ENCODE measurements at regions not wholly inside any gene's neighbourhood (a gene's known extent, or its start where the extent isn't known, plus 50 kb on each side); places are given as distances from the start of the nearest gene placed in this dataset.

DNA sequence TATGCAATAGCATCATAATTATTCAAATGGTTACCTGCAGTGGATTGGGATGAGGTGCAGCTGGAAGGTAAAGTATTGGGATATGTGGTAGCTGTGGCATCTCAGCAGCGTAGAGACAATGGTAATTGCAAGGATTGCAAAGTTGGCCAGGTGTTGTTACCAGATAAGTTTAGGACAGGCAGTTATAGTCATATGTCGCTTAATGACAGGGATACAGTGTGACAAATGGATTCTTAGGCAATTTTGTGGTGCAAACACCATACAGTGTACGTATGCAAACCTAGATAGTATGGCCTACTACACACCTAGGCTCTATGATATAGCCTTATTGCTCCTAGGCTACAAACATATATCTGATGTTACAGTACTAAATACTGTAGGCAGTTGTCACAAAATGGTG, 163.5 kb upstream of the LYZL2 start:
- DNase-seq, result no peak

DNA sequence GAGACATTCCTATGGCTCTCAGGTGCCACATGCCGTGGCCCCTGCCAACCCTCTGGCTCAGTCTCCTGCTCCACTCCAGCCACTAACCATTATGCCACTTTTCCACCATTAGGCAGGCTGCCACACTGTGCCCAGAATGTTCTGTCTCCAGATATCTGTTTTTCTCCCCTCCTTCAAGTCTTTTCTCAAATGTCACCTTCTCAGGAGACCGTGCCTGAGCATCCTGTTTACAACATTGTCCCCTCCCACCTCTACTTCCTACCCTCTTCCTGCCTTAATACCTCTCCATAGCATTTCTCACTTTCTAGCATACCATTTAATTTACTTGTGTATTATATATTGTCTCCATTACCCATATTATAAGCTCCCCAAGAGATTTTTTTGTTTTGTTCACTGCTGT, 162.5 kb upstream of the LYZL2 start:
- DNase-seq, result no peak

DNA sequence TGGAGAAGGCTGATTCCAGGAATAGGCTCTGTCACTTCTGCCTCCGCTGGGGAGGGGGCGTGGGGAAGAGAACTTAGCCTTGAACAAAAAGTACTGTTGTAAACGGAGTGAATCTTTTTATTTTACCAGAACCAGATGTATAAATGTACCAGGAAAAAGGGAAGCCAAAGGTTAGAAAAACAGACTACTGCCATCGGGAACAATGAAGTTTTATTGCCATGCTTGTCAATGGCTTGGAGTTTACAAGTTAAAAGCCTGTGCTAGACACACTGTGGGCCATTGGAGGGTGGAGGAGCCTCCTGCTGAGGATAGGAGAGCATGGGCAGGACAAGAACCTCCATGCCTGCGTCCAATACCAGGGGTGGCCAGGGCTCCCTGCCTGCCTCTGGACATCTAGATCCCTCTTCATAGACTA, 161.7 kb upstream of the LYZL2 start:
- DNase-seq, result no peak

DNA sequence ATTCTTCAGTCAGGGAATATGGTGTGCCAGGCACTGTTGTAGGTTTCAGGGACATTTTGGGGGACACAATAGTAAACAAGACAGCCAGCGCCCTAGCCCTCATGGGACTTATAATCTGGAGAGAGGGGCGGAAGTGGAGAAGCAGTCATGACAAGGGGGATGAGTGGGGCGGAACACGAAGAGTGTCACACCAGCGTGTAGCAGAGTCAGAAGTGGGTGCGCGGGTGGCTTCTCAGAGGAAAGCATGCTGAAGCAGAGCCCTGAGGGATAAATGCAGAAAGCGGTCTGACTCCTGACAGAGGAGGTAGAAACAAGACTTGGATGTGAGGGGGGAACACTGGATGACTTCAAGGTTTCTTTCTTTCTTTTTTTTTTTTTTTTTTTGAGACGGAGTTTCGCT, 160.3 kb upstream of the LYZL2 start:
- DNase-seq, result no peak

DNA sequence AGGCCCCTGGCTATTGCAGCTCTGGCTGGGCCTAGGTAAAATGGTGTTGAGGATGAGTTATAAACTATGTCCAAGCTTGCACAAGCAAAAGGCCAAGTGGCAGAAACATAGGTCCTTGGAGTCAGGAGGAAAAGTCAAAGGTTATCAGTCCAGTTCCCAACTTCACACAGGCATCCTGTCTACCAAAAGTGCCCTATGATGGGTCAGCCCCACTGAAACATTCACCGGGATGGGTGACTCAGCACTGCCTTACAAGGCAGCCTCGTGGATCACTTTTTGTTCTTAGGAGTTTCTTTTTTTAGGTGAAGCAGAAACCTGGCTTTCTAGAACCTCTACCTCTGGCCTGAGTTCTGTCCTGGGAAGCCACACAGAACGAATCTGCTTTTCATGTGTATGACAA, 158.8 kb upstream of the LYZL2 start:
- DNase-seq, result no peak

DNA sequence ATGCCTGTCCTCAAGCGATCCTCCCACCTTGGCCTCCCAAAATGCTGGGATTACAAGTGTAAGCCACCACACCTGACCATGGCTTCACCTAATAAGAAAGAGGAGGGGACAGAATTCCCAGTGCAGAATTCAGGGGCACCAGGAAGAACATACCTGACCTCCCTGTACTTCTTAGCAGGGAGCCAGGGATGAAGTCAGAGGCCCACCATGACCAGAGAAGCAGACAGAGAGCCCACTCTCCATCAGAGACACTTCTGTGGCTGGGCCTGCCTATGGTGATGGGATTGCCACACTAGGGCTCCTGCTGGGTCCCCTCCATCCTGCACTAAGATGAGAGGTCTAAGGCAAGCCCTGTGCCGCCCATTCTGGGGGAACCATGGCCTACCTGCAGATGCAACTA, 157.4 kb upstream of the LYZL2 start:
- DNase-seq, result no peak

DNA sequence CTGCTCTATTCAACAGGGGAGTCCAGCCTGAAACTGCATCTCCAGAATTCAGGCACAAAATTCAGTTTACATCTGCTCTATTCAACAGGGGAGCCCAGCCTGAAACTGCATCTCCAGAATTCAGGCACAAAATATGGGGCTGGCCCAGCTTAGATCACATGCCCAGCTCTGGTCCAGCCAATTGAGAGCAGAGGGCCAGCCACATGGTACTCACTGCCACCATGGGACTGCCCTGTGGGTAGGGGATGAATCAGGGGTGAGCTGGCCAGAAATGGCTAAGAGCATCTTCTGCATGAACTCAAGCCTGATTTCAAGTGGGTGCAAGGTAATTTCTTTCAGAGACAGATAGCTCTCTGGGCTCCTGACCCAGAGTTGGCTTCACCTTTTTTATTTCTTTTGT, 156.6 kb upstream of the LYZL2 start:
- no peak for DNase-seq

DNA sequence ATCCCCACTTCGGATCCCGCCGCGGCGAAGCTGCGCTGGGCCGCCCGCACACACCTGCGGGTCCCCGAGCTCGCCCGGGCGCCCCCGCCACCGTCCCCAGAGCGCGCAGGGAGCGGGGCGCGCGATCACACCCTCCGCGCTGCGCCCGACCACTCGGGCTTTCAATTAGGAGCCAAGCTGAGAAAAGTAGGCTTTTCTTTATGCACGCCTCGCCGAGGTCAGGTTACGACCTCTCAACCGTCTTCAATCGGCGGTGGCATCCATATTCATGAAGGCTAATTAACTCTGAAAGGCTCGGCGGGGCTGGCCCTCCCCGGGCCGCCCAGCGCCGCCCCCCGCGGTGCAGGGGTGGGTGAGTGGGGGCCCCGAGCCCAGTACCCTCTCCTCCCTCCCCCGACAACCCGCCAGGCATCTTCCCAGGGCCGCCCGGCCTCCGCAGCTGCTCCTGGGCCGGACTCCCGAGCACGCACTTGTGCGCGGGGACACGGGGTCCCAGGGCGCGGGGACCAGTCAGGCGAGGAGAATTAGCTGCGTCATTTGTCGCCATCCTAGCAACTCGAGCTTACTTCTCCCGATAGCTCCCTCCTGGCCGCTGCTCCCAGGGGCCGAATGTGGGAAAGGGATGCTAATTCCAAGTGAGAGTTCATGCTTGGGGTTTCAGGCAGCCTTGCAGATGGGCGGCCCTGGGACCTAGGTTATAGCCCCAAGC, 155.5 kb upstream of the LYZL2 start:
- DNase-seq, result peak; percentile 11

DNA sequence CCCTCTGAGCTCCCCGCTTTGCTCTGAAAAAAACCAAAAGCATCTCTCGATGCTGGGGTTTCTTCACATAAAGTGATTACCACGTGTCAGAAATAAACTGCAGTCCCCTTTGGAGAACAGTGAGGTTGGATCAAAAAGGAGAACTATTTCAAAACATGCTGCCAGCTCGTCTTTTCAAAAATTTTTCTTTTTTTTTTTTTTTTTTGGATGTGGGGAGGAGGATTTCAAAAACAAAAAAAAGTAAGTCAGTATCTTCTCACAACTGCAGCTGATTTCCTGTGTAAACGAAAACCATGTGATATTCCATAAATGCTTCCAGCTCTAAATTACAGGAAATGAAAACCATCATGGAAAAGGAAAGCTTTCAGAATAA, 155.0 kb upstream of the LYZL2 start:
- DNase-seq, result no peak

DNA sequence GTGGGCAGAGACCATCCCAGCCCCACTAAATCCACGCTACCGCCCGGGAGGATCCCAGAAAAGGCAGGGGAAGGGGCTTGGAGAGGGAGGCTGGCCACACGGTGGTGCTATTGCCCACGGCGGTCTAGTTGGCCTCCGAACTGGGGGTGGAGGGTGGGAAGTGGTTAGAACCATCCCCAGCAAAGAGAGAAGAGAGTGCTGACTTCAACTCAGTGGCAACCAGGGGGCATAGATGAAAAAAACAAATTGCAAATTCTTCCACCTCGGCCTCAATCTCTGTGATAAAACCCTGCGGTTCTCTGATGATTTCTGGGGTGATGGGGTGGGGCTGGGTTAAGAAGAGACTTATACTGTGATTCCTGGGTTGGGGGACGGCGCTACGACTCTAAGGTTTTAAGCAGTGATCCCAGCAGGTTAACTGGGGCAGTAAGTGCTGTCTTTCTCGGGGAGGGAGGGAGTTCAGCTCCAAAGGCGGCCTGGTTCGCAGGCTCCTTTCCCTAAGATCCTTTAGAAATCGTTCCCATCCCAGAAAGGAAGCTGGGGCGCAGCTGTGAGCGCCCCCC, 154.5 kb upstream of the LYZL2 start:
- DNase-seq, result peak; percentile 44

DNA sequence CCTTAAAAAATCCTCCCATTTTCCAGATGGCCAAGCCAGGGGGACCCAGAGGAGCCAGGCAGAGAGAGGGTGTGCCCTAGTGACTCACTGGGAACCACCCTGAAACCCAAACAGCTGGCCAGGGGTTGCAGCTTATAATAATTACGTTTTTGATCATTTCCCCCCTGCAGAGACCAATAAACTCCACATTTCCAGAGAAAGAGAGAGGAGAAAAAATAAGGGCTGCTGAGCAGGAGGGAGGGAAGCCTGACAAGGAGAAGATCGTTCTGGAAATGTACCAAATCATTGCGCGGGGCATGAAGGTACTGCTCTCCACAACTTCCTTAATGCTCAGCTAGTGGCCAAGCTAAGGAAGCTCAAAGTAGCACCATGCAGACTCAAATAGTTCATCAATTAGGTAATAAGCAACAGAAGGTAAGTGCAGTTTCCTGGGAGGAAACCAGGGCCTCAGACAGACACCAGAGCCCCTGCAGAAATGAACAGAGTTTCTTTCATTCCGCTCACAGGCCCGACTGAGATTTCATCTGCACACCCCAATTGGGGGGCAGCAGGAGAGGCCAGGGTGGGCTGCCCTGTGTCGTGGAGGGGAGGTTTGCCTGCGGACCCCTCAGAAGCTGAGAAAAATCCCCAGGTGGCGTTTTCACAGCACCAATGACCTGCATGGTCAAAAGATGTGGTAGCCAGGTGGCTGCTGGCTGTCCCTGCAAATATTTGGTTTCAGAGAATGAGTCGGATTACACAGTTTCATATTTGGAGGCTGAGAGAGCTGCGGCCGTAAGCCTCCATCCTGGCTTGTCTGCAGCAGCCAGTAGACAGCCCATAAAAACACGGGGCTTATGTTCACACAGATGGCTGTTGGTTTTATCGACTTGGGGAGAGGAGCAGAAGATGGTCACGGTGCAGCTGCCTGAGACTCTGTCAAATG, 153.2 kb upstream of the LYZL2 start:
- DNase-seq, result no peak

DNA sequence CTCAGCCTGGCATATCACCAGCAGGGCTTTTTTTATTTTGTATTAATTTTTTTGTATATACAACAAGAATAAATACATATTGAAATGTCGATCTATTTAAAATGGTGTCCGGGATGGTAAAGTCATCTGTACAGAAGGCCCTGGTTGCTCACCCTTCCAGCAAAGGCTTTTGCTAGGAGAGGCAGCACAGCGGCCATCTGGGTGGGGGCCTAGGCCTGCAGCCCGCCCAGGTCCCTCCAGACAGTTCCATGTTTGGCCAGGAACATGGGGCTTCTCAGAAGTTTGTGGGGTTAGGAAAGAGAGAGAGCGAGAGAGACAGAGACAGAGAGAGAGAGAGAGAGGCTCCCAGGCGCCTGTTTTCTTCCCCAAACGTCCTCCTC, 152.6 kb upstream of the LYZL2 start:
- DNase-seq, result no peak

DNA sequence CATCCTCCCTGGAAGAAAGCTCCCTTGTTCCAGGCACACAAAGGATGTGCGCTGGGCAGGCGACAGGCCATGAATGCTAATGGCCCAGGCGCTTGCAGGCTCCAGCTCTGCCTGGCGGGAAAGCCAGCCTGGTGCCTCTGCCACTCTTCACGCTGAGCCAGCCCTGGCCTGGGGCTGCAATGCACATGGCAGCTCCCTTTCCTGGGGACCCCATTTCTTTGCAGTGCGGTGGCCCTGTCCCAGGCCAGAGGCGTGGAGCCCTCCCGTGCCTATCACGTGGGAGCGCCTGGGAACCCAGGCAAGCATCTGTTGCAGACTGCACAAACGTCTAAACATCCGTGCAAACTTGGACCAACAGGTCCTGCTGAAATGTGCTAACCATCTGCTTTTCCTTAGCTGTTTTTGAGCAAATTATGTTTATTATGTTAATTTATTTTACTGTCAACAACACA, 152.1 kb upstream of the LYZL2 start:
- DNase-seq, result no peak

DNA sequence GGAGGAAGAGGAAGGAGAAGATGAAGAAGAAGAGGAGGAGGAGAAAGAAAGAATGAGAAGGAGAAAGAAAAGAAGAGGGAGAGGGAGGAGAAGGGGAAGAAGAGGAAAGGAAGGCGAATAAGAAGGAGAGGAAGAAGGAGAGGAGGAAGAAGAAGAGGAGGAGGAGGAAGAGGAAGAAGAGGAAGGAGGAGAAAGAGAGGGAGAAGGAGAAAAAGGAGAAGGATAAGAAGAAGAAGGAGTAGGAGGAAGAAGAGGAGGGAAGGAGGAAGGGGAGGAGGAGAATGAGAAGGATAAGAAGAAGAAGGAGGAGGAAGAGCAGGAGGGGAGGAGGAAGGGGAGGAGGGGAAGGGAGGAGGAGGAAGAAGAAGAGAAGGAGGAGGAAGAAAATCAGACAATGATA, 149.2 kb upstream of the LYZL2 start:
- no peak for DNase-seq

DNA sequence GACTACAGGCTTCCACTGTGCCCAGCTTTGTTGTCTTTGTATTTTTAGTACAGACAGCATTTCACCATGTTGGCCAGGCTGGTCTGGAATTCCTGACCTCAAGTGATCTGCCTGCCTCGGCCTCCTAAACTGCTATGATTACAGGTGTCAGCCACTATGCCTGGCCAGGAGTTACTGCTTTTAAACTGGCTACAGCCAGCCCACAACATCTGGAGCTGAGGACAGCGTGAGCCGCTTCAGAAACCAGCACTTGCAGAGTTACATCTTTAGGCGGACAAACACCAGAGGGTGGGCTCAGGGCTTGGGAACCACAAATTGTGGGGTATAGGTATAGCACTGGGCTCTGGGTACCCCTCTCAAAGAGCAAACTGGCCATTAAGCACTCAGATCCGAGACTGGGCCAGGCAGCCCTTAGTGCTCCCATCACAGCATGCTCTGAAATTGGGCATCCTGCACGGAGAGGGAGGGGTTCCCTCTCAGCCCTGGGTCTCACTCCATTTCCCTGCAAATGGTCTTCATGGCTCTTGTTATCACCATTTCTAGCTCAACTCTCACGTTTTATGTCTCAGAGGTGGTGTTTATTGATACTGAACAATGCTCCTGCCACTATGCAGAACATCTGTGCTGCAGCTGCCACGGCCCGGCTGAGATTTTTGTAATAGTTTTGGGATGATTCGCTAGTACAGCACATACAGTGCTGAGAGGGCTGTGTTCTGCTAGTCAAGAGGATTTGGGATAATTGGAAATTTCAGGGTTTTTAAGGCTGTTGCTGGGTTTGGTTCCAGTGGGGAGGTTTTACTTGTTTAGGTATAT, 146.4 kb upstream of the LYZL2 start:
- no peak for DNase-seq

DNA sequence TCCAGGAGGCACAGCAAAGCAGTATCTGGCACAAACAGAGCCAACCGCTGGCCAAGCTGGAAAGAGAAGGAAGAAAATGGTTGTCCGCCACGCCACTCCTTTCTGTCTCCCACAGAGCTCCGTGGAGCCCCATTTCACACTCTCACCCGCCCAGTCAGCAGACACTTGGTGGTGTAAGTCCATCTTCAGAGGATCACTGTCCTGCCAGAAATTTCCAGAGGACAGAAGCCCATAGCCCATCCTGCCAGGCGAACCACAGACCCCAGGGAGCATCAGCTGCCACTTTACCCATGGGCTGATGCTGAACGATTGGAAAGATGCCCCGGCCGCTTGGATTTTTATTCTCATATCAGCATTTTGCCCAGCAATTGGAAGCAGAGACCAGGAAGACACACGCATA, 144.7 kb upstream of the LYZL2 start:
- no peak for DNase-seq

DNA sequence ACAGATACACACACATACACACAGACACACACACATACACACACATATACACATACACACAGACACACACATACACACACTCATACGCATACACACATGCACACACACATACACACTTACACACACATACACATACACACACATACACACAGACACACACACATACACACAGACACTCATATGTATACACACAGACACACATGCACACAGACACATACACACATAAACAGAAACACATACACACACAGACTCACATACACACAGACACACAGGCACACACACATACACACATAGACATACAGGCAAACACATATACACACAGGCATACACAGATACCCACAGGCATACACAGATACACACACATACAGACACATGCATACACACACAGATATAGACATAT, 143.9 kb upstream of the LYZL2 start:
- no peak for DNase-seq

DNA sequence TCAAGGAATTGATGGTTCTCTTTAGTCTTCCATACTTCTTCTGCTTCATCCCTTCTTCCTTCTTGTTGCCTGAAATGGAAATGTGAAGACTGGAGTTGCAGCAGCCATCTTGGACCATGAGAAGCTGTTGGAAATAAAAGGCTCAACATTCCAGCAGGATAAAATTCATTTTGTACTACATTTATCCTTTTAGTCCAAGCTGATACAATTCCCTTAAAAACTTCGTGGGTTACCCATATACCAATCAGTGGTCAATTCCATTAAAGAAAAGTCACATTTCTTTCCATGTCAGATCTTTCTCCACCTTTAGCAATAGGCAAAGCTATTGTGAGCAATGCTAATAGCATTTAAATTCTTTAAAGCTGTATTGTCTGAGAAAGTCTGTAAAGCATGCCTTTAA, 141.3 kb upstream of the LYZL2 start:
- DNase-seq, result no peak

DNA sequence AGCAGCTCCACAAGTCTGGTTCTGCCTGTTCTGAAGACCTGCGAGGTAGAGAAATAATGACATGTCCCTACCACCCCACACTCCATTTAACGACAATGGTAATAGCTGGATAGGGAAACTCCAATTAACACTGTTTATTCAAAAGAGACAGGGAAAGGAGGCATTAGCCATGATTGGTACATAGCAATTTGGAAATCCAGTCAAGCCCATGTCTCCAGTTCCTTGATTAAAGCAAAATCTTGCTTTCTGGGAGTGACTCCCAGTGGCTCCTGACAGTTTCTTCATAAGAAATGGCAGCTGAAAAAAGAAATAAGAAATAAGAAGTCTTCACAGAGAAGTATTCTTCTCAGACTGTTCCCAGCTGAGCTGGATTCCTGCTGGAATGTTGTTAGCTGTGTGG, 140.7 kb upstream of the LYZL2 start:
- no peak for DNase-seq

DNA sequence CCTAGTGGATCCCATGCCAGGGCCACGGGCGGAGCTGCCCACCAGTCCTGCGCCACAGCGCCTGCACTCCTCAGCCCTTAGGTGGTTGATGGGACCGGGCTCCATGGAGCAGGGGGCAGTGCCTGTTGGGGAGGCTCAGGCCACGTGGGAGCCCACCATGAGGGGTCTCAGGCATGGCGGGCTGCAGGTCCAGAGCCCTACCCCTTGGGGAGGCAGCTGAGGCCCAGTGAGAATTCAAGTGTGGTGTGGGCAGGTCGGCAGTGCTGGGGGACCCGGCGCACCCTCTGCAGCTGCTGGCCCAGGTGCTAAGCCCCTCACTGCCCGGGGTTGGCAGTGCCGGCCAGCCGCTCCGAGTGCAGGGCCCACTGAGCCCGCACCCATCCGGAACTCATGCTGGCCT, 139.8 kb upstream of the LYZL2 start:
- DNase-seq, result no peak

DNA sequence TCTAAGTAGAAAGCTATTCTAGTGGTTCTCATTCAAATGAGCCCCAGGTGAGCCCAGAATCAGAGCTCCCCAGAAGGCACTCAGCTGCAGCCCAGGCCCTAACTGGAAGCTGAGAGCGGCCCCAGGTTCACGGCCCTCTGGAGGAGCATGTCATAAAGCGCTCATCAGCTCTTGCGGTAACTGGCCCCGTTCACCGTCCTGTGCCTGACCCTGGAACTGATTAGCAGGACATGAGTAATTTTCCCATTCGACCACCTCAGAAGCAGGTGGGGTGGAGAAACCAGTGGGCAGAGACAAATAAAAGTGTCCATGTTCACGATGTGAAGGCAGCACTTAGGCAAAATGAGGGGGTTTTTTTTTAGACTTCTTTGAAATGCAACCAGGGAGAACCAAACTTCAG, 136.1 kb upstream of the LYZL2 start:
- no peak for DNase-seq

DNA sequence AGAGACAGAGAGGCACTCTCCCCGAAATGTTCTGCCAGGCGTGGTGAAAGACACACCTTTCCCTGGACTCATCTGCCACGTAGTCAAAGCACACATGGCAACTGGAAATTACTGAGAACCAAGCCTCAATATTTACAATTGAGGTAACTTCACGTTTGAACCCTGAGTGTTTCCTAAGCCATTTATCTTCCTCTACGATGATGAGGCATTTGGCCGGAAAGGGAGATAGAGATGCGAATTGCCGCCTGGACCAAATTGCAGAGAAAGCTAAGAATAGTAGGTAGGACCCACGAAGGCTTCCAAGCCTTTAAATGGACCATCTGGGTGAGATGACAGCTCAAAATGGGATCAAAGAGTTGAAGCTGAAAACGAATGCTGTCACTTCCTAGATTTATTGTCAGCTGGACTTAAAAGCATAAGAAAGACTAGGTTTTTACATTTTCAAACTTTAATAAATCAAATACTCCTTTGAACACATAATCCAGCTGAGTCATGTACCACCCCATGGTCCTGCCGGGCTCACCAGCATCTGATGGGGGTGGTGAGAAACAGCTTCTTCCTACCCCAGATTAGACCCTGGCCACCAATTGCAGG, 135.6 kb upstream of the LYZL2 start:
- DNase-seq, result no peak

DNA sequence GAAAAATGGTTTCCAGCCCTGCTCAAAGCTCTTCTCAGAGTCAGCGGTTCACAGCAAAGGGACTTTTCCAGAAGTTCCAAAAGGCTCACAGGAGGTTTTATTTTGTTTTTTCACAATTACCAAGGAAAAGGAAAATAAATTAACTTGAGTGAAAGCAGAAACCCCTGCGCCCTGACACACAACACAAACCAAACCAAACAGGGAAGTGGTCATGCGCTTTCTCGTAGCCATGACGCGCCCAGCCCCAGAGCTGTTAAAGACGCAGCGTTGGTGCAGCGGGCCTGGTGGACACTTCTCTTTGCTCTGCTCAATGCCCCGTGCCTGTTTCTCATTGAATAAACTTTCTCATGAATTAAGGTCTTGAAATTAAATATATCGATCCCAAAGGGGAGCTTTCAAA, 134.4 kb upstream of the LYZL2 start:
- DNase-seq, result no peak

Measured in NCI-H748 treated with DMSO at 0.1 percent for 48 hours (cell line).